ENCODE measurements at regions not wholly inside any gene's neighbourhood (a gene's known extent, or its start where the extent isn't known, plus 50 kb on each side); places are given as distances from the start of the nearest gene placed in this dataset.

DNA sequence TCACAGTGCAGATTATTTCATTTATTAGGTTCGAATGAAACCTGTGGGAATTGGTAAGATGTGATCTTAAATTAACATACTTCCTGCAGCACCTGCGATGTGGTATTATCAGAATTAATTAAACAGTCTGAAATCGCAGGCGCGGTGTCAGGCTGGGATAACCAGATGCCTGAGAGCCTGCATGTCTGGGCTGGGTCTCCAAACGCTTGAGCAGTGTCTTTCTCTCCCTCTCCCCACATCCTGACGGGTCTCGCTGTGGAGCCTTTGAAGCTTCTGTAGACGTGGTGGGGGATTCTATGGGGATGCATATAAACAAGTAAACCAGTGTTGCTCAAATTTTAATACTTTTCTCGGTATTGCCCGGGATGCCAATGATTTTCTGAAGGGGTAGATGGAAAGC lies 366.2 kb upstream of the SPRED2 start:
- FAIRE-seq (no peak), DNase-seq (ENCODE audit: low spot score) (no peak), ATAC-seq (no peak)
- H3K9me3 ChIP-seq (ENCODE audit: low read length): no peaks in the 10 kb centered on the region
- H3K36me3 ChIP-seq (replicated peaks in 1 of 2; ENCODE audit: control insufficient read depth in 1 of 2, insufficient read depth in 2 of 2, low read length in 2 of 2): no peaks in the 10 kb centered on the region
- no peak overlapping the region for H3K9ac ChIP-seq (ENCODE audit: insufficient read depth, low read depth, low read length)
- POLR2A ChIA-PET: no interaction called here
- no peaks in the 10 kb centered on the region; a peak in 2 of 5 replicates for H3K27me3 ChIP-seq (ENCODE audit: control insufficient read depth in 1 of 2, insufficient read depth in 2 of 2, low read length in 2 of 2)
- H3K79me2 ChIP-seq (ENCODE audit: insufficient read depth, low read length): no peaks in the 10 kb centered on the region
- in situ Hi-C loops (cut with HindIII; ENCODE audit: extremely low pct_ligation_motif_present, low pct_unique_long_range_greater_than_20kb): no loop called here
- H4K20me1 ChIP-seq (ENCODE audit: insufficient read depth, low read length): no peaks in the 10 kb centered on the region
- WGBS (ENCODE audit: low lambda C conversion rate): 32% methylated on average over 11 of the region's 11 CpGs
- no peak overlapping the region for H3K4me3 ChIP-seq (replicated peaks in 1 of 3; ENCODE audit: insufficient read depth in 1 of 3, low read depth in 2 of 3, low read length in 3 of 3)
- intact Hi-C loops (cut with micrococcal nuclease; ENCODE audit: unreplicated experiment): no loop called here
- no TSS peak for BruUV-seq (replicated peaks)
- TF ChIP-seq SP1 (IDR thresholded peaks at IDR 0.05): no peak
- no peak for TF ChIP-seq SP1 (CRISPR knock-in tag; IDR thresholded peaks at IDR 0.05)
- no peak for TF ChIP-seq TGIF2 (CRISPR knock-in tag; IDR thresholded peaks at IDR 0.05)
- CTCF ChIA-PET (ENCODE audit: low intra/inter-chr PET ratio, low total read pairs): no interaction called here
- no peak overlapping the region for H3K27ac ChIP-seq (ENCODE audit: extremely low read length, insufficient read depth, low read length)
- no peak overlapping the region for H3K4me2 ChIP-seq (ENCODE audit: low read depth, low read length)
- no peak overlapping the region for H2AFZ ChIP-seq (ENCODE audit: low read length)
- no peaks in the 10 kb centered on the region for H3K4me1 ChIP-seq (ENCODE audit: insufficient read depth, low read length)

DNA sequence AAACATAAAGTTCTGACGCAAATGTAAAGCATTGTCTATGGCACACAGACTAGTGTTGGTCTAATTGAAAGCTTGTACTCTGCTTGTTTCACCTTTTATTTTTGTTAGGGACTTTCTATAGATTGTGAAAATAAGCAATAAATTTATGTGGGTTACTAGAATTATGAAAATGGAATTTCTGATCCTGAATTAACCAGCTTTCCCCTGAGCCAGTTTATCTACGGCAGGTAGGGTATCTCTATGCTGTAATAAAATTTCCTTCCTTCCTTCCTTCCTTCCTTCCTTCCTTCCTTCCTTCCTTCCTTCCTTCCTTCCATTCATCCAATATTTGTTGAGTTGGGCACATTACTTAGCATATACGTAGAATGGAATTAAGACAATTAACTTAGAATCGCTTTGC lies 362.6 kb upstream of the SPRED2 start:
- WGBS (ENCODE audit: low lambda C conversion rate): 47% methylated on average over 4 of the region's 4 CpGs
- no peaks in the 10 kb centered on the region for H3K36me3 ChIP-seq (replicated peaks in 1 of 2; ENCODE audit: control insufficient read depth in 1 of 2, insufficient read depth in 2 of 2, low read length in 2 of 2)
- TF ChIP-seq PHF5A (CRISPR knock-in tag; IDR thresholded peaks at IDR 0.05; ENCODE audit: low read depth, unreplicated experiment) (no peak), SMARCE1 (IDR thresholded peaks at IDR 0.05; ENCODE audit: borderline replicate concordance) (no peak), ZNF878 (CRISPR knock-in tag; IDR thresholded peaks at IDR 0.05) (no peak), MIER2 (CRISPR knock-in tag; IDR thresholded peaks at IDR 0.05) (no peak)
- TF ChIP-seq, protein P1, sequence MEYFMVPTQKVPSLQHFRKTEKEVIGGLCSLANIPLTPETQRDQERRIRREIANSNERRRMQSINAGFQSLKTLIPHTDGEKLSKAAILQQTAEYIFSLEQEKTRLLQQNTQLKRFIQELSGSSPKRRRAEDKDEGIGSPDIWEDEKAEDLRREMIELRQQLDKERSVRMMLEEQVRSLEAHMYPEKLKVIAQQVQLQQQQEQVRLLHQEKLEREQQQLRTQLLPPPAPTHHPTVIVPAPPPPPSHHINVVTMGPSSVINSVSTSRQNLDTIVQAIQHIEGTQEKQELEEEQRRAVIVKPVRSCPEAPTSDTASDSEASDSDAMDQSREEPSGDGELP (IDR thresholded peaks at IDR 0.05; ENCODE audit: borderline replicate concordance, low read depth): no peak
- no peak for DNase-seq (ENCODE audit: low spot score)
- no peak overlapping the region for H3K4me3 ChIP-seq (replicated peaks in 1 of 3; ENCODE audit: insufficient read depth in 1 of 3, low read depth in 2 of 3, low read length in 3 of 3)
- in situ Hi-C loops (cut with HindIII; ENCODE audit: extremely low pct_ligation_motif_present, low pct_unique_long_range_greater_than_20kb) (no loop called here), intact Hi-C loops (cut with micrococcal nuclease; ENCODE audit: unreplicated experiment) (no loop called here)
- no peak overlapping the region for H2AFZ ChIP-seq (ENCODE audit: low read length)
- H3K4me1 ChIP-seq (ENCODE audit: insufficient read depth, low read length): no peaks in the 10 kb centered on the region
- H3K79me2 ChIP-seq (ENCODE audit: insufficient read depth, low read length): no peaks in the 10 kb centered on the region
- no peak for ATAC-seq
- H3K4me2 ChIP-seq (ENCODE audit: low read depth, low read length): no peak overlapping the region
- H3K9me3 ChIP-seq (ENCODE audit: low read length): no peaks in the 10 kb centered on the region
- no peaks in the 10 kb centered on the region for H4K20me1 ChIP-seq (ENCODE audit: insufficient read depth, low read length)
- no TSS peak for BruUV-seq (replicated peaks)
- H3K27me3 ChIP-seq (ENCODE audit: control insufficient read depth in 1 of 2, insufficient read depth in 2 of 2, low read length in 2 of 2): no peaks in the 10 kb centered on the region; a peak in 2 of 5 replicates
- CTCF ChIA-PET (ENCODE audit: low intra/inter-chr PET ratio, low total read pairs): no interaction called here
- FAIRE-seq: no peak
- POLR2A ChIA-PET: no interaction called here
- no peak overlapping the region for H3K9ac ChIP-seq (ENCODE audit: insufficient read depth, low read depth, low read length)
- no peak overlapping the region for H3K27ac ChIP-seq (ENCODE audit: extremely low read length, insufficient read depth, low read length)
